K562 (cell line): ENCODE measurements at regions not wholly inside any gene's neighbourhood (a gene's known extent, or its start where the extent isn't known, plus 50 kb on each side); places are given as distances from the start of the nearest gene placed in this dataset.

Source experiments
- ATAC-seq: fragments of 200-7000 bp; cut with Tn5 transposase; 3 replicates; pipeline ENCODE4 v1.9.1; 2020; ENCODE audit warnings: moderate library complexity
- BruUV-seq: library from RNA; stranded (reverse); fragments of 400-500 nt; replicated peaks from 2 replicates; lab custom pipeline; 2021; lab: Mats Ljungman, UMichigan
- CTCF ChIA-PET: fragments of 300-600 bp; formaldehyde crosslinking; extraction: SDS; loops from one replicate; lab custom pipeline; 2021; ENCODE audit warnings: low intra/inter-chr PET ratio; lab: Yijun Ruan, JAX
- POLR2A ChIA-PET: fragments of 300-600, 350-650 bp; sonication (Branson Sonifier 250); formaldehyde crosslinking; extraction: SDS; loops from one replicate; lab custom pipeline; 2021; ENCODE audit warnings: antibody characterized with exemption, inconsistent platforms; lab: Yijun Ruan, JAX
- DNase-seq, 4 experiments: peaks; one replicate each; pipeline versions ENCODE4 v3.0.0 to v3.0.0-alpha.2; 2011 to 2018; ENCODE audit warnings: low spot score in 3 of 4, mixed read lengths in 3 of 4; ENCODE audit errors: extremely low read depth in 1 of 4
- FAIRE-seq: peaks from 2 replicates; lab custom pipeline; 2011; peaks lifted over from hg19 to GRCh38; lab: Jason Lieb, UNC
- H2AFZ ChIP-seq: 2 replicates; pipeline ENCODE4 v1.6.0; 2011; ENCODE audit warnings: low read depth, low read length, control low read depth, inconsistent platforms
- H3K27ac ChIP-seq: fragments of 200-600 bp; 3 replicates; pipeline ENCODE4 v1.8.0; 2011; ENCODE audit warnings: low read depth, mild to moderate bottlenecking, control low read depth, inconsistent platforms, low read length, moderate library complexity, mixed read lengths; ENCODE audit errors: extremely low read depth
- H3K27me3 ChIP-seq, 2 experiments: fragments of 300-600 bp in 1 of 2; 2 replicates in 1 of 2; 3 replicates in 1 of 2; pipeline versions ENCODE4 v1.6.0 to v1.8.0; 2011; ENCODE audit warnings: inconsistent platforms in 2 of 2, low read length in 2 of 2, mild to moderate bottlenecking in 1 of 2, mixed read lengths in 1 of 2, moderate library complexity in 1 of 2; ENCODE audit not compliant: control insufficient read depth in 2 of 2, insufficient read depth in 2 of 2
- H3K36me3 ChIP-seq: fragments of 300-600 bp; 3 replicates; pipeline ENCODE4 v1.8.0; 2011; ENCODE audit warnings: mild to moderate bottlenecking, low read length, inconsistent platforms; ENCODE audit not compliant: control insufficient read depth, insufficient read depth
- H3K4me1 ChIP-seq, 2 experiments: fragments of 200-600 bp in 1 of 2; replicated peaks in 1 of 2; 2 replicates in 1 of 2; 3 replicates in 1 of 2; pipeline versions ENCODE4 v1.5.1 to v1.8.0; 2011; ENCODE audit warnings: inconsistent platforms in 2 of 2, low read length in 2 of 2, mild to moderate bottlenecking in 1 of 2, mixed read lengths in 1 of 2, moderate library complexity in 1 of 2; ENCODE audit not compliant: control insufficient read depth in 2 of 2, insufficient read depth in 2 of 2
- H3K4me2 ChIP-seq: 2 replicates; pipeline ENCODE4 v1.6.1; 2011; ENCODE audit warnings: low read length, control low read depth, inconsistent platforms, mixed read lengths; ENCODE audit not compliant: insufficient read depth
- H3K4me3 ChIP-seq: fragments of 200-600 bp; sonication (generic), shearing (Covaris generic); 2 replicates; pipeline ENCODE4 v1.5.1; 2016; ENCODE audit warnings: control low read depth, inconsistent platforms
- H3K79me2 ChIP-seq: fragments of 200-600 bp; 3 replicates; pipeline ENCODE4 v1.8.0; 2011; ENCODE audit warnings: low read length, inconsistent platforms; ENCODE audit not compliant: control insufficient read depth, insufficient read depth
- H3K9ac ChIP-seq, 2 experiments: 2 replicates each; pipeline versions ENCODE4 v1.6.0 to v1.6.1; 2011; ENCODE audit warnings: low read depth in 2 of 2, low read length in 2 of 2, control low read depth in 1 of 2, inconsistent platforms in 1 of 2, mild to moderate bottlenecking in 1 of 2, mixed read lengths in 1 of 2; ENCODE audit not compliant: insufficient read depth in 1 of 2
- H3K9me1 ChIP-seq: one replicate; pipeline ENCODE4 v1.6.0; 2011; ENCODE audit warnings: inconsistent platforms, mild to moderate bottlenecking, low read length, moderate library complexity; ENCODE audit not compliant: control insufficient read depth, insufficient read depth
- H3K9me3 ChIP-seq: replicated peaks from 2 replicates; pipeline ENCODE4 v1.5.1; 2011; ENCODE audit warnings: low read depth, low read length, inconsistent platforms; ENCODE audit not compliant: control insufficient read depth, insufficient read depth
- H4K20me1 ChIP-seq: replicated peaks from 2 replicates; pipeline ENCODE4 v1.6.1; 2011; ENCODE audit warnings: low read length, inconsistent platforms, mixed read lengths; ENCODE audit not compliant: control insufficient read depth, insufficient read depth
- CUX1 ChIP-seq: fragments of 200-800 bp; sonication (Bioruptor generic); IDR thresholded peaks from 2 replicates; pipeline ENCODE4 v1.6.1; 2016; ENCODE audit warnings: missing genetic modification characterization, missing compliant biosample characterization
- FOXP1 ChIP-seq: sonication (generic); formaldehyde crosslinking; IDR thresholded peaks from 2 replicates; pipeline ENCODE4 v1.8.0; 2022; ENCODE audit warnings: mild to moderate bottlenecking, missing genetic modification reagents
- GTF3C2 ChIP-seq: IDR thresholded peaks from 3 replicates; pipeline ENCODE4 v1.6.1; 2011; ENCODE audit warnings: borderline replicate concordance, mild to moderate bottlenecking, moderate library complexity; ENCODE audit not compliant: insufficient read length; ENCODE audit errors: extremely low read depth
- HINFP ChIP-seq: fragments of 450-650 bp; conservative IDR thresholded peaks from 2 replicates; pipeline ENCODE4 v1.6.1; 2016; ENCODE audit warnings: missing genetic modification characterization, low read depth, mild to moderate bottlenecking, control low read depth, missing compliant biosample characterization
- LCOR ChIP-seq: sonication (generic); formaldehyde crosslinking; IDR thresholded peaks from 2 replicates; pipeline ENCODE4 v1.8.0; 2022; ENCODE audit warnings: mild to moderate bottlenecking, missing genetic modification reagents
- MEF2D ChIP-seq: conservative IDR thresholded peaks from 2 replicates; pipeline ENCODE4 v1.6.1; 2016; ENCODE audit warnings: low read depth, missing genetic modification characterization, missing compliant biosample characterization
- TSHZ1 ChIP-seq: fragments of 250-450 bp; sonication (Bioruptor Pico); IDR thresholded peaks from 2 replicates; pipeline ENCODE4 v1.4.0; 2020; ENCODE audit warnings: mild to moderate bottlenecking, moderate library complexity
- ZNF77 ChIP-seq: fragments of 250-450 bp; sonication (Bioruptor Pico); IDR thresholded peaks from 2 replicates; pipeline ENCODE4 v1.5.0; 2020
- WGBS: fragments of 100-300 bp; shearing (Covaris generic); methylation state at CpG from one replicate; pipeline ENCODE4 v1.1.6; 2016; ENCODE audit warnings: low coverage, mixed read lengths; ENCODE audit not compliant: insufficient coverage; ENCODE audit errors: missing lambda C conversion rate; 5-methylcytosine and 5-hydroxymethylcytosine counted together
- in situ Hi-C: fragments of 300-500 bp; cut with MboI; formaldehyde crosslinking; loops from 4 replicates; pipeline ENCODE4 v1.15.0; 2018; ENCODE audit warnings: inconsistent platforms, mixed read lengths
- intact Hi-C: fragments of 100-400 bp; cut with micrococcal nuclease; formaldehyde crosslinking; loops from 2 replicates; pipeline ENCODE4 v1.14.2; 2022

- no peak overlapping the region for H3K4me2 ChIP-seq
- CTCF ChIA-PET, result no interaction called here
- 2% methylated on average over 9 of the region's 9 CpGs for WGBS
- no peaks in the 10 kb centered on the region for H3K9me3 ChIP-seq
- no peaks in the 10 kb centered on the region for H4K20me1 ChIP-seq
- H3K36me3 ChIP-seq, result no peaks in the 10 kb centered on the region
- no peak overlapping the region for H3K9ac ChIP-seq
- peaks cover 0 to 7% of the 10 kb centered on the region in 2 experiments; a peak in 2 of 5 replicates for H3K27me3 ChIP-seq
- DNase-seq (no peak), ATAC-seq (no peak), FAIRE-seq (no peak)
- no peak for TF ChIP-seq CUX1
- TF ChIP-seq HINFP (tag), result no peak
- TF ChIP-seq LCOR (CRISPR knock-in tag), result no peak
- TF ChIP-seq MEF2D (tag), result no peak
- no peak for TF ChIP-seq TSHZ1 (CRISPR knock-in tag)
- no peak for TF ChIP-seq ZNF77 (CRISPR knock-in tag)
- TF ChIP-seq FOXP1 (CRISPR knock-in tag), result no peak
- TF ChIP-seq GTF3C2, result no peak
- BruUV-seq, result no TSS peak
- no peaks in the 10 kb centered on the region for H3K79me2 ChIP-seq
- H3K9me1 ChIP-seq, result no peaks in the 10 kb centered on the region
- H3K4me3 ChIP-seq, result no peak overlapping the region
- H2AFZ ChIP-seq, result no peak overlapping the region
- H3K27ac ChIP-seq, result no peak overlapping the region
- H3K4me1 ChIP-seq, result no peaks in the 10 kb centered on the region
- POLR2A ChIA-PET, result interaction anchor here (0.7 kb wide), 1 partner anchor 15 kb away, joined by 3 read pairs; no protein-coding TSS in a partner anchor
- intact Hi-C loops, result no loop called here
- in situ Hi-C loops, result no loop called here
Observed at GRCh38 chr12:34275129-34275528, 252.8 kb downstream of the ALG10 start.
